Activated CD8-positive, alpha-beta memory T cell treated with anti-CD3 and anti-CD28 coated beads for 36 hours (primary cell): ENCODE measurements at regions not wholly inside any gene's neighbourhood (a gene's known extent, or its start where the extent isn't known, plus 50 kb on each side); places are given as distances from the start of the nearest gene placed in this dataset.
"Not testable (repeated sequence)": the region's sequence is repeated elsewhere in the genome, so short reads cannot be mapped to it uniquely, and the experiment has no call there.

ENCODE experiments used
- CTCF ChIA-PET: fragments of 350-600 bp; sonication (Branson Sonifier 250); formaldehyde crosslinking; loops from one replicate; lab custom pipeline; 2021; ENCODE audit warnings: antibody characterized with exemption; lab: Charles Lee
- POLR2A ChIA-PET: fragments of 350-600 bp; sonication (Branson Sonifier 250); formaldehyde crosslinking; loops from one replicate; lab custom pipeline; 2021; ENCODE audit warnings: antibody characterized with exemption; lab: Charles Lee

DNA sequence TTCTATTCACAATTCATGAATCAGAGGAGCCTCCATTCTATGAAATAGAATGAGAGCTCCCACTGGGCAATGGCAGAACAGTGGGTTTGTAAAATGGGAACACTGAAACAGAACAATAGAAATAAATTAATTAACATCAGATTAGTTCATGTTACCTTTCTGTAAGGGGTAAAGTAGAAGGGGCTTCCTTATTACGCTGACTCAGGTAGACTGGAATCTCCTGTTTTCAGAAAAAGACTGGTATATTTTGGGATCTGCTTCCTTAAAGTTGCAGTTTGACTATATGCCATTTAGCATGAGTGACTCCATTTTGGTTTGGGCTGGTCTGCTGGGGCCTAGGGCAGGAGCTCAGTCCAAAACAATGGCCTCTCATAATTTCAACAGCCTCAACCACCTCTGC is 52.8 kb upstream of the ZFAND3 start:
- POLR2A ChIA-PET: interaction anchor here (0.7 kb wide), 1 partner anchor 688 kb away, joined by 3 read pairs; no protein-coding TSS in a partner anchor
- CTCF ChIA-PET: no interaction called here

DNA sequence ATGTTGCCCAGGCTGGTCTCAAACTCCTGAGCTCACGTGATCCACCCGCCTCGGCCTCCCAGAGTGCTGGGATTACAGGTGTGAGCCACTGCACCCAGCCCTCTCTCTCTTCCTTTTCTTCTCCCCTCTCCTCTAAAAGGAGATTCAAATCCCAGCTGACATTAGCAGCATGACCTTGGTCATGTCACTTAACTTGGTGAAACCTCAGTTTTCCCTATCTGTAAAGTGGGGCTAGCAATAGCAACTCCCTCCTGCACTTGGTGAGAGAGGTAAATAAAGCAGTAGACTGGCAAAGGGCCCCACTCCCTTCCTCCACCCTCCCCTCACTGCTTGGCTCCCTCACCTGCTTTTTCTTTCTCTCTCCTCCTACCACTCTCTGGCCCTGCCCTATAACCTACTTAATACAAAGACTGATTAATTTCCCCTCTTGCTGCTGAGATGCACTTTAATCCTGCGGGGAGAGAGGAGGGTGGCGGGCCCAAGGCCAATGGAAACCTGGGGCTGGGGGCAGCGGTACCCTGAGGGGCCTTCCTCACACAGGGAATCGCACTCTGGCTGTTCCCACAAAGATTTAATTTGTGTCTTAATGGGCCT is 54.2 kb upstream of the ZFAND3 start:
- CTCF ChIA-PET: no interaction called here
- POLR2A ChIA-PET: no interaction called here

DNA sequence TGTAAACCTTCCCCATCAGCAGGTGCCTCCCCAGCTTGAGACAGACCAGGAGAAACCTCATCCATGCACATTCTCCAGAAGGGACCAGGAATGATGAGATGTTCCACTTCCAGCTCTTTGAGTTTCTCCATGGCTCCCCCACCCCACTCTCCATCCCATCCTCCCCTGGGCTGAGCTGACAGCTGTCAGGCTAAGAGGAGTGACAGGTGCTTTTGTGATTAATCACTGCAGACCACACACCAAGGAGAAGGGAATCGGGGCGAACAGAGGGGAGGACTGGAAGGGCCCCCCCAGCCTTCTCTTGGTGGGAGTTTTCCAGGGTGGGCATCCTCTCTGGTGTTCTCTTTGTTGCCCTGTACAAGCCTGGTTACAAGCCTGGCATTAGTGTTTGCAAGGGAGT is 56.1 kb upstream of the ZFAND3 start:
- CTCF ChIA-PET: no interaction called here
- POLR2A ChIA-PET: no interaction called here

DNA sequence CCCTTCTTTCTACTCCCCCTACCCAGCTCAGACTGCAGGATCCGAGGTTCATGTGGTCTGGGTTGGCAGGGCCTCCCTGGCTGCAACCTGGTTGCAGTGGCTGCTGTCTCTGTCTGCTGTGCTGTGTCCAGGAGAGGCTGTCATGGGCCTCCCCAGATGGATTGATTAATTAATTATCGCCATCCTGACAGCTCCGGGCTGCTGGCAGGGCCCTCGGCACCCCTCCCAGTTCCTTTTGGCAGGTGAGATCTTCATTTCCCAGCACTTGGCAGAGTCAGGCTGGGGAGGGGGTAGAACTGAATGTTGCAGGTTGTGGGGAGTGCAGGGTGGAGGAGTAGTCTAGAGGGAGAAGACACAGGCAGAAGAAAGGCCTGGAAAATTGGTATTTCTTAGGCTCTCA is 56.7 kb upstream of the ZFAND3 start:
- ChIA-PET CTCF (no interaction called here), POLR2A (no interaction called here)

DNA sequence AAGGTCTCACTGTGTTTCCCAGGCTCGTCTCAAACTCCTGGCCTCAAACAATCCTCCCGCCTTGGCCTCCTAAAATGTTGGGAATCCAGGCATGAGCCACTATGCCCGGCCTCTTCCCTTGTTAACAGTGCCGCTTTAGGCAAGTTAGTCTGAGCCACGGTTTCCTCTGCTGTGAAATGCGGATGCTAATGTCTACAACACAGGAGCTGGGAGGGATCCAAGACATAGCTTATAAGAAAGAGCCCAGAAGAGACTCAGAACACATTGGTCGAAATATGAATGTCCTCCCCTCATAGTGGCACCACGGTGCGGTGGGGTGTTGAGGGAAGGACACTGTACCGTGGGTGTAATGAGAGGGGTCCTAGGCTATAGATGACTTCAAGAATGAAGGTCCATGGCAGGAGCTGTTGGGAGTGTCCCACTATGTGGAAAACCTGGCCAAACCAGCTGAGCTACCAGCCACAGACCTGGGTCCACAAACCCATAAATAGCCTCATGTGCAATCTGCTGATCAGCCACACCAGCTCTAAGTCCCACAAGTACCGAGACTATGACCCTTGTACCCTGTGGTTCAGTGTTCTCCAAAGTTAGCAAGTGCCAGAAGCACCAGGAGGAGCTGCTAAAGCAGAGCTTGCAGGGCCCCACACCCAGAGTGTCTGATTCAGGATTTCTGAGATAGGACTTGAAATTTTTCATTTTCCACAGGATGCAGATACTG is 57.8 kb upstream of the ZFAND3 start:
- ChIA-PET CTCF (no interaction called here), POLR2A (no interaction called here)

DNA sequence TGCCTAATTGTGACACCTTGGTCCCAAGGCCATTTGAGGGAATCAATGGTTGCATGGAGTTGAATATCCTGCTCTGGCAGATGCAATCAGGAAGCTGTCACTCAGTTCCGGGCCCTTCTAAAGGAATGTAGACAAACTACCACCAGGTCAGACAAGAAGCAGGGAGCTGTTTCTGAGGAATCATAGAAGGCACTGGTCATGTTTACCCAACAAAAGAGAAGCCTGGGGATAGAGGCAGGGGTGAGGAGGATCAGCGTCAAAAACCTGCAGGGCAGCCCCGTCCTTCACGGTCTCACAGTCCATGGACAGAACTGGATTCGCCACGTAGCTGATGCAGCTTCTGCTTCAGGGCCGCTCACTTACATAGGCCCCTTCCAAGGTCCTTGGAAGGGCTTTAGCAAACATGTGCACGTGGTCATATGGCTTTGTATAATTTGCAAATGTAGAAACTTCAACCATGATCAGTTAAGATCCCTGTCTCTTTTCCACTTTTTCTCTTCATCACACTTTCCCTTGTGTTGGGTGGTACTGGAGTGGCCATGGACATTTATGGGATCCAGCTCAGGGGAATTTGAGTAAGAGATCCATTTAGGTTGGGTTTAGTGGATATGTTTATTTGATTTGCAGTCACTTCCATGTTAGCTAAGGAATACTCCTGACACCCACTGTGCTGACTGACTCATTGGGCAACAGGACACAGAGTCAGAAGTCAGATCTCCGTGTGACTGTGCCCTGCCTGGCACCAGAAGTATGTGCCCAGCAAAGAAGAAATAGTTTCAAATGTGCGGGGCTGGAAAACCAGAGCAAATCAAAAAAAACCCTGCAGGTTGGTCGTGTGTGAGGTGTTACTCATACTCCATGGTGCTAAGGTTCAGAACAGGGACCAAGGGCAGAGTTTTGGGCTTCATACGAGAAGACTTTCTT is 60.0 kb upstream of the ZFAND3 start:
- POLR2A ChIA-PET: interaction anchor here (0.6 kb wide), 1 partner anchor 110 kb away, joined by 3 read pairs; no protein-coding TSS in a partner anchor
- CTCF ChIA-PET: interaction anchor here (0.6 kb wide), 1 partner anchor 100 kb away, joined by 3 read pairs; no protein-coding TSS in a partner anchor

DNA sequence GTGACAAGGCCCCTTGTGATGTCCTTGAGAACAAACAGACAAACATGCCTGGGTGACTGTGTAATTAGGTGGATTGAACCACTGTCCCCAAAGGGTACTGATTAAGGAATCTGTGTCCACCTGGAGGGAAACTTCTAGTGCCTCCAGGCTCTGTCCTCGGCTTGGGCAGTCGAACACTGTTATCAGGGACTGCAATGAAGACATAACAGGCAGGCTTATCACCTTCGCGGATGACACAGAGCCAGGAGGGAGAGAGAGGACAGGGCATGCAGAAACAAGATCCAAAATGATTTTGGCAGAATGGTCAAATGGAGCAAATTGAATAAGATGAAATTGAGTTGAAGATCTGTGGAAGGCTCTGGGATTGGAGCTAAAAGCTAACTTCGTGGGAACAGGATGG is 60.9 kb upstream of the ZFAND3 start:
- CTCF ChIA-PET: no interaction called here

DNA sequence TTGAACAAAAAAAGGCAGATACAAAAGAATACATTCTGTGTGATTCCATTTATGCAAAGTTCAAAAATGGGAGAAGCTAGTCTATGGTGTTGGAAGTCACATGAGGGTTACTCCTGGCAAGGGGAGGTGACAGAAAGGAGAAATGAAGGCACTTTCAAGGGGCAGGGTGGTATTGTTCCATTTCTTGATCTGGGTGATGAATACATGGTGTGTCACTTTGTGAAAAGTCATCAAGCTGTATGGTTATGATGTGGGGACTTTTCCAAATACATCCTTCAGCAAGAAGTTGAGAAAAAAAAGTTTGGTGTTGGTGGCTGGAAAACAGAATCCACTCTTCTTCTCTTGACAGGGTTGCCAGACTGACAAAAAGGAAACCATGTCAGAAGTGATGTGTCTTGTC is 60.6 kb upstream of the MDGA1 start:
- POLR2A ChIA-PET: no interaction called here
- CTCF ChIA-PET: no interaction called here

More for the DNA sequence above, 60.9 kb upstream of the ZFAND3 start:
- POLR2A ChIA-PET: no interaction called here

DNA sequence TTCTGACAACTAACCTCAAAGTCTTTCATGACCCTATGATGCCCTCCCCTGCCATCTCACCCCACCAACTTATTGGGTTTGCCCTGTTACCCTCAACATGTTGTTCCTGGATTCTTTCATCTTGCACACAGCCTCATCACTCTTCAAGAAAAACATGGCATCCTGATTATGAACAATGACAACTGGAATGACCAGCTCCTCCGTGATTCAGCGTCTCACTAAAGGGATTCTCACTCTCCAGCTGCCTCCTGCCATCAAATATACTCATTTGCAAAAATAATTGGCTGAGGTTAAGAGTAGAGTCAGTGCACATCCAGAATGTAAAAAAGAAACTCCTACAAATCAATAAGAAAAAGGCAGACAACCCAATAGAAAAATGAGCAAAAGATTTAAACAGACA is 59.7 kb upstream of the MDGA1 start:
- ChIA-PET POLR2A (no interaction called here), CTCF (no interaction called here)

DNA sequence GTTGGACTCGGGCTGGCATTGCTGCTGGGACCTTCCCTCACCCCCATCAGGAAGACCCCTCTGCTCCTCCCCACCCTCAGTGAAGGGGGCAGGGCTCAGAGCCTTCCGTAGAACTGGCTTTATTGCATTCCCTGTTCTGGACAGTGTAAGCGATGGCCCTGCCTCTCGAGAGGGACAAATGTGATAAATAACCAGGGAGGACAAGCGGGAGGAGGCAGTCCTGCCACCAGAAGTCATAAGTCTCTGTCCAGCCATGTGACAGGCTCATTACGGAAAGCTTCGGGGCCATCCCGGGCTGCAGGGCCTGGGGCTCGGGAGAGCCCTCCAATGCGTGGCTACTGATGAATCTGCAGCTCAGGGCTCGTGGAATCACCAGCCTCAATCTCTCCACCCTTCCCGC is 58.5 kb upstream of the MDGA1 start:
- ChIA-PET POLR2A (no interaction called here), CTCF (no interaction called here)

DNA sequence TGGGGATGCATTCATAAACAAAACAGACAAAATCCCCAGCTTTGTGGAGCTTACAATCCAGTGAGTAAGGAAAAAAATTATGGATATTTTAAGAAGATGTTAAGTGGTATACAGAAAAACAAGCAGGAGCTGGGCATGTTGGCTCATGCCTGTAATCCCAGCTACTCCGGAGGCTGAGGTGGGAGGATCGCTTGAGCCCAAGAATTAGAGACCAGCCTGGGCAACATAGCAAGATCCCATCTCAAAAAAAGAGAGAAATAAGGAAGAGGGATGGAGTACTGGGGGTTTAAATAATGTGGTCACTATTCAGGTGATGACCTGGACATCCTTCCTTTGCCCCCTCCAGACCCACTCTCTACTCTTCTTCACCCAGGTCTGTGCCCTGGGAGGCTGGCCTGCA is 55.0 kb upstream of the MDGA1 start:
- ChIA-PET CTCF (no interaction called here), POLR2A (no interaction called here)

DNA sequence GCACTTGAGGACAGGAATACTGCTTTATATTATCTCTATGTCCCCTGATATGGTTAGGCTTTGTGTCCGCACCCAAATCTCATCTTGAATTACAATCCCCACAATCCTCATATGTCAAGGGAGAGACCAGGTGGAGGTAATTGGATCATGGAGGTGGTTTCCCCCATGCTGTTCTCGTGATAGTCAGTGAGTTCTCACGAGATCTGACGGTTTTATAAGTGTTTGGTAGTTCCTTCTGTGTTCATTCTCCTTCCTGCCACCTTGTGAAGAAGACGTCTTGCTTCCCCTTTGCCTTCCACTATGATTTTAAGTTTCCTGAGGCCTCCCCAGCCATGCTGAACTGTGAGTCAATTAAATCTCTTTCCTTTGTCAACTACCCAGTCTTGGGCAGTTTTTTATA is 51.7 kb upstream of the MDGA1 start:
- POLR2A ChIA-PET, CTCF ChIA-PET: not testable (repeated sequence)

DNA sequence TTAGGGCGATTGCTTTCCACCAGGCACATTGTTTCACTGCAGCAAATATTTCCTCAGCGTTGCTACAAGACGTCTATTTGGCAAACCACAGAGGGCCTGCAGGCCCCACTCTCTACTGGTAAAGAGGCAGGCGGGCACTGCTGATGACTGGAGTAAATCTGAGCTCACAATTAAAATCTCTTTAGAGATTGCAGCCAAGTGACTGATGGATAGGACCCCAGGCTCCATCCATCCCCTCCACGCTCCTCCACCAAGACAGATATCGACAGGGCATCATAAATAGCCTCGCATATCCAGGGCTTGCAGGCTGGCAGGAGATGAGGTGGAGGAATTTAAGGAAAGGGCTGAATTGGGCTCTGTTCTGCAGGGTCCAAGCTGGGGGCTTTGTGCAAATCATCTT is 50.4 kb upstream of the MDGA1 start:
- POLR2A ChIA-PET: no interaction called here
- CTCF ChIA-PET: no interaction called here
